CD14-positive monocyte (primary cell): ENCODE measurements at regions not wholly inside any gene's neighbourhood (a gene's known extent, or its start where the extent isn't known, plus 50 kb on each side); places are given as distances from the start of the nearest gene placed in this dataset.

Experiments used
- DNase-seq, 3 donors: peaks; one replicate each; pipeline ENCODE4 v3.0.0-alpha.2; 2011 to 2022
- H2AFZ ChIP-seq: 2 replicates; pipeline ENCODE4 v1.6.0; 2012; ENCODE audit warnings: mild to moderate bottlenecking, low read depth, low read length, inconsistent platforms; ENCODE audit not compliant: insufficient read depth, poor library complexity, severe bottlenecking
- H3K27ac ChIP-seq, 2 donors: 1 replicate in 1 of 2; 2 replicates in 1 of 2; pipeline ENCODE4 v1.5.1; 2012 to 2013; ENCODE audit warnings: low read length in 2 of 2, control low read depth in 1 of 2, inconsistent platforms in 1 of 2, low read depth in 1 of 2, mild to moderate bottlenecking in 1 of 2
- H3K27me3 ChIP-seq, 2 donors: one replicate each; pipeline versions ENCODE4 v1.6.0 to v1.6.1; 2011 to 2013; ENCODE audit warnings: low read length in 2 of 2; ENCODE audit not compliant: control insufficient read depth in 2 of 2, insufficient read depth in 2 of 2
- H3K36me3 ChIP-seq, 2 donors: replicated peaks in 1 of 2; 1 replicate in 1 of 2; 2 replicates in 1 of 2; pipeline versions ENCODE4 v1.5.1 to v1.6.1; 2012 to 2013; ENCODE audit warnings: low read length in 2 of 2, control low read depth in 1 of 2, inconsistent platforms in 1 of 2, mild to moderate bottlenecking in 1 of 2; ENCODE audit not compliant: insufficient read depth in 2 of 2, control insufficient read depth in 1 of 2
- H3K4me1 ChIP-seq, 2 donors: 1 replicate in 1 of 2; 2 replicates in 1 of 2; pipeline versions ENCODE4 v1.5.1 to v1.6.1; 2012 to 2013; ENCODE audit warnings: low read length in 2 of 2, control low read depth in 1 of 2, inconsistent platforms in 1 of 2, mild to moderate bottlenecking in 1 of 2, moderate library complexity in 1 of 2; ENCODE audit not compliant: insufficient read depth in 2 of 2, control insufficient read depth in 1 of 2
- H3K4me2 ChIP-seq: replicated peaks from 2 replicates; pipeline ENCODE3; 2012; ENCODE audit warnings: low read length, moderate library complexity, mild to moderate bottlenecking; ENCODE audit not compliant: poor library complexity, severe bottlenecking; ENCODE audit errors: extremely low read depth
- H3K4me3 ChIP-seq, 3 experiments: fragments of 200-600 bp in 1 of 3; sonication (generic) in 1 of 3; replicated peaks in 1 of 3; 1 replicate in 2 of 3; 2 replicates in 1 of 3; pipeline ENCODE4 v1.5.1; 2011 to 2013; ENCODE audit warnings: low read length in 3 of 3, mild to moderate bottlenecking in 3 of 3, control low read depth in 2 of 3, low read depth in 2 of 3, inconsistent platforms in 1 of 3, moderate library complexity in 1 of 3
- H3K79me2 ChIP-seq: 2 replicates; pipeline ENCODE4 v1.6.0; 2012; ENCODE audit warnings: mild to moderate bottlenecking, control low read depth, inconsistent platforms, low read length, moderate library complexity; ENCODE audit not compliant: insufficient read depth
- H3K9ac ChIP-seq: 2 replicates; pipeline ENCODE4 v1.6.0; 2017; ENCODE audit warnings: low read length, mild to moderate bottlenecking; ENCODE audit not compliant: insufficient read depth, poor library complexity, severe bottlenecking
- H3K9me3 ChIP-seq, 2 donors: replicated peaks in 1 of 2; 1 replicate in 1 of 2; 2 replicates in 1 of 2; pipeline versions ENCODE4 v1.5.1 to v1.6.1; 2012 to 2013; ENCODE audit warnings: low read length in 2 of 2, control low read depth in 1 of 2; ENCODE audit not compliant: control insufficient read depth in 1 of 2, insufficient read depth in 1 of 2
- H4K20me1 ChIP-seq: 2 replicates; pipeline ENCODE4 v1.6.0; 2012; ENCODE audit warnings: mild to moderate bottlenecking, low read length, control low read depth, moderate library complexity; ENCODE audit not compliant: insufficient read depth
- H3K27ac Mint-ChIP-seq, 7 donors: one replicate each; pipeline ENCODE4 v1.8.0; 2020; ENCODE audit warnings: mild to moderate bottlenecking in 7 of 7, mixed read lengths in 7 of 7, moderate library complexity in 6 of 7, inconsistent platforms in 2 of 7
- H3K27me3 Mint-ChIP-seq, 3 donors: one replicate each; pipeline ENCODE4 v1.8.0; 2021 to 2022; ENCODE audit warnings: low read depth in 3 of 3, mild to moderate bottlenecking in 3 of 3, mixed read lengths in 3 of 3, moderate library complexity in 3 of 3, inconsistent platforms in 1 of 3
- H3K36me3 Mint-ChIP-seq, 2 donors: one replicate each; pipeline ENCODE4 v1.8.0; 2020; ENCODE audit warnings: mixed read lengths in 2 of 2, inconsistent platforms in 1 of 2, mild to moderate bottlenecking in 1 of 2
- H3K4me1 Mint-ChIP-seq: one replicate; pipeline ENCODE4 v1.8.0; 2020; ENCODE audit warnings: mild to moderate bottlenecking, mixed read lengths
- H3K4me3 Mint-ChIP-seq, 2 donors: one replicate each; pipeline ENCODE4 v1.8.0; 2020; ENCODE audit warnings: mild to moderate bottlenecking in 2 of 2, mixed read lengths in 2 of 2, moderate library complexity in 1 of 2
- H3K9me3 Mint-ChIP-seq, 7 donors: one replicate each; pipeline ENCODE4 v1.8.0; 2020 to 2022; ENCODE audit warnings: mixed read lengths in 7 of 7, mild to moderate bottlenecking in 6 of 7, moderate library complexity in 6 of 7, inconsistent platforms in 2 of 7
- CTCF ChIP-seq: fragments of 200-600 bp; IDR thresholded peaks from one replicate; pipeline ENCODE4 v1.8.0; 2022; ENCODE audit warnings: antibody characterized with exemption, mild to moderate bottlenecking
- WGBS: methylation state at CpG from one replicate; pipeline ENCODE4 v1.1.5; 2013; ENCODE audit warnings: missing lambda C conversion rate; ENCODE audit not compliant: insufficient coverage; 5-methylcytosine and 5-hydroxymethylcytosine counted together
- intact Hi-C, 2 donors: fragments of 100-400 bp; cut with micrococcal nuclease; formaldehyde crosslinking; loops; one replicate each; pipeline versions ENCODE4 v1.15.0 to v1.15.1; 2023

- no peak for DNase-seq
- H3K4me3 ChIP-seq, result no peak overlapping the region
- H3K4me1 ChIP-seq, result no peaks in the 10 kb centered on the region
- H3K36me3 ChIP-seq, result no peaks in the 10 kb centered on the region
- H3K9me3 ChIP-seq, result no peaks in the 10 kb centered on the region
- H3K4me3 Mint-ChIP-seq, result no peak overlapping the region
- no peak overlapping the region for H2AFZ ChIP-seq
- no peaks in the 10 kb centered on the region for H4K20me1 ChIP-seq
- H3K27ac ChIP-seq, result no peak overlapping the region
- H3K9me3 Mint-ChIP-seq, result no peaks in the 10 kb centered on the region
- no peak for TF ChIP-seq CTCF
- no peak overlapping the region for H3K4me2 ChIP-seq
- H3K9ac ChIP-seq, result no peak overlapping the region
- H3K27ac Mint-ChIP-seq, result no peak overlapping the region
- no peaks in the 10 kb centered on the region for H3K36me3 Mint-ChIP-seq
- intact Hi-C loops, result no loop called here
- no peaks in the 10 kb centered on the region for H3K27me3 ChIP-seq
- H3K27me3 Mint-ChIP-seq, result peaks cover 3 to 9% (median 4%) of the 10 kb centered on the region in 3 donors
- no peaks in the 10 kb centered on the region for H3K4me1 Mint-ChIP-seq
- no peaks in the 10 kb centered on the region for H3K79me2 ChIP-seq
Measured at GRCh38 chr7:31432176-31432575, 81.7 kb upstream of the ITPRID1 start.

- DNase-seq, result no peak
- H3K4me2 ChIP-seq, result no peak overlapping the region
- no peaks in the 10 kb centered on the region for H3K9me3 ChIP-seq
- Mint-ChIP-seq H3K27ac (no peak overlapping the region), H3K4me3 (no peak overlapping the region), H3K36me3 (no peaks in the 10 kb centered on the region), H3K27me3 (peaks cover 3 to 9% (median 4%) of the 10 kb centered on the region in 3 donors), H3K9me3 (no peaks in the 10 kb centered on the region), H3K4me1 (no peaks in the 10 kb centered on the region)
- H3K4me1 ChIP-seq, result no peaks in the 10 kb centered on the region
- WGBS, result 80% methylated on average over 2 of the region's 6 CpGs
- H3K27ac ChIP-seq, result no peak overlapping the region
- no peak for TF ChIP-seq CTCF
- no peaks in the 10 kb centered on the region for H4K20me1 ChIP-seq
- H3K4me3 ChIP-seq, result no peak overlapping the region
- H2AFZ ChIP-seq, result no peak overlapping the region
- no peak overlapping the region for H3K9ac ChIP-seq
- intact Hi-C loops, result no loop called here
- H3K36me3 ChIP-seq, result no peaks in the 10 kb centered on the region
- no peaks in the 10 kb centered on the region for H3K79me2 ChIP-seq
- no peaks in the 10 kb centered on the region for H3K27me3 ChIP-seq
Measured at GRCh38 chr7:31432836-31433340, 81.0 kb upstream of the ITPRID1 start.
